HG02870 (cell line): ENCODE measurements at regions not wholly inside any gene's neighbourhood (a gene's known extent, or its start where the extent isn't known, plus 50 kb on each side); places are given as distances from the start of the nearest gene placed in this dataset.
"Not testable (repeated sequence)": the region's sequence is repeated elsewhere in the genome, so short reads cannot be mapped to it uniquely, and the experiment has no call there.

ENCODE experiments used
- ATAC-seq: cut with Tn5 transposase; IDR thresholded peaks from one replicate; pipeline ENCODE4 v1.9.1; 2021; ENCODE audit warnings: mild to moderate bottlenecking, moderate library complexity; ENCODE audit not compliant: unreplicated experiment

GRCh38 chr3:71964170-71964569 lies 179.2 kb upstream of the PROK2 start:
- ATAC-seq = no peak

- no peak for ATAC-seq
Observed at GRCh38 chr3:71962561-71963240, 177.8 kb upstream of the PROK2 start.

GRCh38 chr3:71961891-71962290 lies 176.9 kb upstream of the PROK2 start:
- no peak for ATAC-seq

GRCh38 chr3:71961378-71961777 lies 176.4 kb upstream of the PROK2 start:
- ATAC-seq = no peak

GRCh38 chr3:71958533-71958932 lies 173.6 kb upstream of the PROK2 start:
- peak; percentile 56 for ATAC-seq

GRCh38 chr3:71956716-71957115 lies 171.8 kb upstream of the PROK2 start:
- no peak for ATAC-seq

GRCh38 chr3:71956069-71956340 lies 171.1 kb upstream of the PROK2 start:
- ATAC-seq = no peak

GRCh38 chr3:71955240-71956068 lies 170.5 kb upstream of the PROK2 start:
- ATAC-seq = no peak

- no peak for ATAC-seq
Observed at GRCh38 chr3:71951842-71952241, 166.9 kb upstream of the PROK2 start.

- ATAC-seq = no peak
Observed at GRCh38 chr3:71951361-71951760, 166.4 kb upstream of the PROK2 start.

GRCh38 chr3:71949442-71949841 lies 164.5 kb upstream of the PROK2 start:
- no peak for ATAC-seq

- ATAC-seq = no peak
Observed at GRCh38 chr3:71944482-71945065, 159.6 kb upstream of the PROK2 start.

- ATAC-seq = no peak
Observed at GRCh38 chr3:71942432-71943187, 157.7 kb upstream of the PROK2 start.

- ATAC-seq = no peak
Observed at GRCh38 chr3:71940486-71940885, 155.5 kb upstream of the PROK2 start.

- ATAC-seq = not testable (repeated sequence)
Observed at GRCh38 chr3:71938081-71938480, 153.1 kb upstream of the PROK2 start.

GRCh38 chr3:71936681-71937080 lies 151.7 kb upstream of the PROK2 start:
- ATAC-seq = no peak

- no peak for ATAC-seq
Observed at GRCh38 chr3:71934520-71935270, 149.7 kb upstream of the PROK2 start.

- peak; percentile 78 for ATAC-seq
Observed at GRCh38 chr3:71931922-71932321, 147.0 kb upstream of the PROK2 start.

- peak; percentile 49 for ATAC-seq
Observed at GRCh38 chr3:71930056-71930991, 145.4 kb upstream of the PROK2 start.

- ATAC-seq = no peak
Observed at GRCh38 chr3:71928212-71928611, 143.3 kb upstream of the PROK2 start.
